GM21619 (cell line): ENCODE measurements at regions not wholly inside any gene's neighbourhood (a gene's known extent, or its start where the extent isn't known, plus 50 kb on each side); places are given as distances from the start of the nearest gene placed in this dataset.

Experiments
- ATAC-seq: cut with Tn5 transposase; IDR thresholded peaks from one replicate; pipeline ENCODE4 v1.9.1; 2021; ENCODE audit not compliant: unreplicated experiment

GRCh38 chr11:116134450-116134849 is 630.2 kb upstream of the CADM1 start:
- no peak for ATAC-seq

DNA sequence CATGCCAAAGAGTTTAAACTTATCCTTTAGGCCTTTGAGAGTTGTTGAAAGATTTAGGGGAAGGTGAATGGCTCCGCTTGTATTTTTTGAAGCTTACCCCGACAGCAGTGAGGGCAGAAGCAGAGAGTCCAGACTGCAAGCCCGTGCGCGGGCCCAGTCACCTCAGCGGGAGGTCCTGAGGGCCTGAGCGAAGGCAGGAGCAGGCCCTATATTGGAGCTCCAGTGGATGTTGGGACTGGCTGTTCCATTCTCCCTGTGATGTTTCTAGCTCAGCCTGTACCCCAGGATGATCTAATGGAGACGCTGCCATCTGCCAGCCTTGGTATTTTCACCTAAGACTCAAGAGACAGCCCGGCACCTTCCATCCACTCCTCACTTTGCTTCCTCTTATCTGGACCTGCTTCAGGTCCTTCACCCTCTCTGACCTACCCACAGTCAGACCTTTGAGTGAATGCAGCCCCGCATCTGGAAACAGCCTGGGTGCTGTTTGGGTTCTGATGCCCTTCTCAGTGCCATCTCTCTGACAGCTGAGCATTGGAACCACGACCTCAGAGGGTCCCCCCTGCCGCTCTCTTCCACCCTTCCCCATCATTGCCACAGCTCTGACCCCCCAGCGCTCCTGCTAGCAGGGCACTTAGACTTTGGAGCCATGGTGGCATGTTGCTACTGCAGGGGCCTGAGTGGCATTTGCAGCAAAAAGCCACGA is 628.2 kb upstream of the CADM1 start:
- no peak for ATAC-seq

DNA sequence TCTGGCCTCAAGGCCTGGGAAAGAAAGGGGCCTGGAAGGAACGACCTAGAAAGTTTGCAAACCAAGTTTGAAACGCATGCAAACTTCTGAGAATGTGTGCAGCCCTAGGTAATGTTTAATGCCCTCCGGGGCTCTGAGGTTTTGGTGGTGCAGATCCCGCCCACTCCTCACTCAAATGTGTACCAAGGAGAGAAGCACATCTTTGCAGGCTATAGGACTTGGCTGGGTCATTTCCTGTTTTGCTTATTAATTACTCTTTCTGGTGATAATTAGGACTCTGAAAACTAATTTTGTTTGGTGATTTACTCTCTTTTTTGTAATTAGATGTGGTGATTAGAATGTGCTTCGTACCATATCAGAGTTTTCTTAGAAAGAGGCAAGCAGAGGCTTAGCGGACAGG is 625.9 kb upstream of the CADM1 start:
- ATAC-seq: no peak

GRCh38 chr11:116129456-116129855 is 625.2 kb upstream of the CADM1 start:
- ATAC-seq: no peak

GRCh38 chr11:116126562-116126961 is 622.3 kb upstream of the CADM1 start:
- no peak for ATAC-seq

DNA sequence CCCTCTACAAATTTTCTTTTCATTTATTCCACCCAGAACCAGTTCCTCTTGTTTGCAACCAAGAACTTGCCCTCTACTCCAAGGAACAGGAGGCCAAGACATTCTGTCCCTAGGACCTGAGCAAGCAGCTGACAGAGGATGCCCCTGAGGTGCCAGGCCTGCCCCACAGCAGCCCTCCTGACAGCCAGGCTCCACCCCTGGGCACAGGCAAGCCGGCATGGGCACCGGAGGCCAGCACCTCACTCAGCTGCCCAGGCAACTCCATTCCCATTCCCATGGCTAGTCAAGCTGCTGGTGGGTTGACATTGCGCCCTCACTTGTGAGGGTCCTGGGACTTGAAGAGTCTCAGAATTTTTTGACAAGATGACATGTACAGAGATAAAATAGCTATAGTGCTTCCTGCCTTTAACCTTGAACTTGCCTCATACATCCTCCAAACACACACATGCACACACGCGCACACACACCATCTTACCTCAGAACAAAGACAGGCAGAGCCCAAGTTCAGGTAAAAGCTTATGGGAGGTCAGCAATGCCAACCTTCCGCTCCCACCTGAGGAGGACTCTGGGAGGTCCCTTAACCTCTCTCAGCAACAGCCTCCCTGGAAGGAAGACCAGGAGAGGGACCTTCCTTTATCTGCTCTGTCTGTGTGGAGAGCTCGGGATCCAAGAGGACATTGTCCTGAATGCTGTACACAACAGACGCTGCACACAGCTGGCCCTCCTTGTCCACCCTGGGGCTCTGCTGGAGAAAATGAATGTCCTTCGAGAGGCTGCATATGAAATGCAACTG is 620.9 kb upstream of the CADM1 start:
- ATAC-seq: no peak

GRCh38 chr11:116123739-116124138 is 619.5 kb upstream of the CADM1 start:
- no peak for ATAC-seq

GRCh38 chr11:116122697-116123472 is 618.7 kb upstream of the CADM1 start:
- ATAC-seq: no peak

DNA sequence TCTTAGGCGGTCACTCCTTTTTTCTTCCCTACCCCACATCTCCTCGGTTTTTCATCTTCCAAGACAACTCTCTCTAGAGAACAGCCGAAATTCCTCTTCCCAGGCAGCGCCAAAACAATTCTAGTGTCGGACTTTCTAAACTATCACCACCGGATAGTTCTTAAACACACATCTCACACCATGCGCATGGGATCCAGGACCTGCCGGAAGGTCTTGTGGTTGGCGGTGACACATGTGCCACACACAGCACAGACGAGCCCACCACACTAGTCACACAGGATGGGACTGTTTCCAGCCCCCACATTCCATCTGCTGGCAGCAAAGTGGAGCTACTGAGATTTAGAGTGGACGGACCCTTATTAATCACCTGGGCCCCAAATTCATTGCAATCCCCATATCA is 614.9 kb upstream of the CADM1 start:
- ATAC-seq: no peak

- no peak for ATAC-seq
Observed at GRCh38 chr11:116118138-116118470, 613.9 kb upstream of the CADM1 start.

- ATAC-seq: no peak
Observed at GRCh38 chr11:116117331-116118137, 613.3 kb upstream of the CADM1 start.

- ATAC-seq: no peak
Observed at GRCh38 chr11:116115801-116116200, 611.6 kb upstream of the CADM1 start.

- ATAC-seq: no peak
Observed at GRCh38 chr11:116114198-116114651, 610.0 kb upstream of the CADM1 start.

DNA sequence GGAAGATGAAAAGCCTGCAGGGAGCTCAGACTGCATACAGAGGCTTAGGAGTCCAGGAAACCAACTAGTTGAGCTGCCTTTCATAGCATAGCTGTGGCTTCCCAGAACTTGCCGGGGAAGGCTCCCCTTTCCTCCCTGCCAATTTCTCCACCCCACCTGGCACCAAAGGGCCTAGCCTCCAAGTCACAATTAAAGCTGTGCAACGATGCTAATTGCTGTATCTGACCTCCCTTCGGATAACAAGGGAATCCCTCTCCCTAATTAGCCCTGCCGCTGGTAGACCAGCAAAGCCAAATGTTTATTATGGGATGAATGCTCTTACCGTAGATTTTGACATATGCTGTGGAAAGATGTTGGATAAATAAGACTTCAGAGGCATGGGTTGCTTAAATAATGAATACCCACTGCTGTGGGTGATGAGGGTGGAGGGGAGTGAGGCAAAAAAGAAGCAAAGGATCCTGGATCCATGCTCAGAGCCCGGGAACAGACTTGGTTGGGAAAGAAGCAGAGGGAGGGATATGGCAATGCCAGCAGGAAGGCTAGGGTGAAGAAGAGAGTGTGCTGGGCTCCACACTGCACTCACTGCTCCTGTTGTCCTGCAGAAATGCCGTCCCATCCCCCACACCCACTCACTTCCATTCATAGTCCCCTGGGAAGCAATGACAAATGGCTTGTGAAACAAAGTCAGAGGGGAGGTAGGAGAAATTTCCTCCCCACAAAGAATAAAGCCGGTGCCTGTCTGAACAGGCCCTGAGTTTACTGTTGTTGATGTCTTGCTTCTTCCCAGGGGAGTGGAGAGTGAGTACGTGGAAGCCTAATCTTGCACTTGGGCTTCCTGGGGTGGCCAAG is 608.1 kb upstream of the CADM1 start:
- ATAC-seq: no peak

DNA sequence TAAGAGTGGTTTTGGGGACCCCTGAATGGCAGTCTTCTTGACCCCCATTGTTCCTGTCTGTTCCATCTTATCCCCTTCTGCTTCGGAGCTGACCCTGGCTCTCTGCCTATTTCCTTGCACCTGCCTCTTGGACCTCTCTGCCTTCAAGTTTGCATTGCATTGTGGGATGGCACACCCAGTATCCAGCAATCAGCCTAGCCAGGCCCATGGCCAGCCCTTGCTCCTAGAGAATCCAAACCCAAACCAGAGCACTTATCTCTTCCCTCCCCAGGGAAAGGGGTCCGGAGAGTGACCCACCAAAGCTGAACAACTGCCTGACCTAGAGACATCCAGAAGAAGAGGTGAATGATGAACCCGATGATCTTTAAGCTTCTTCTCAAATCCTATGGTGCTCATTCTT is 607.3 kb upstream of the CADM1 start:
- ATAC-seq: no peak

DNA sequence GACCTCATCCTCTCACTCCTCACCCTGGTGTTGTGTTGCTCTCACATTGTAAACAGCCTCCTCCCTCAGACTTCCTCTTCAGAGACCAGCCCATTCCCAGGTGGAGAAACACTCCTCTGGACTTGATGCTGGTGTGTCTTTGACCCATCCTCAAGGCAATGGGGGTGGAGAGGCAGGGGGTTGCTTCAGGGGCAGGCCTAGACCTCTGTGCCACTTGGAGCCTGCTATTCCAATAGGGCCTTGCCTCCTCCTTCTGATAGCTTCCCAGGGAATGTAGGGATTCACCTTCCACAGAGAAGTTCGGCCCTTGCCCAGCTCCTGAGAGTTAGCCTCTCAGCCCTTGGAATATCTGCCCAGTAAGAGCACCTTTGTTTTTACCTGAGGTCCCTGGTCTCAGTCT is 606.6 kb upstream of the CADM1 start:
- ATAC-seq: no peak

GRCh38 chr11:116110356-116110755 is 606.1 kb upstream of the CADM1 start:
- ATAC-seq: no peak

- no peak for ATAC-seq
Observed at GRCh38 chr11:116109228-116109627, 605.0 kb upstream of the CADM1 start.

DNA sequence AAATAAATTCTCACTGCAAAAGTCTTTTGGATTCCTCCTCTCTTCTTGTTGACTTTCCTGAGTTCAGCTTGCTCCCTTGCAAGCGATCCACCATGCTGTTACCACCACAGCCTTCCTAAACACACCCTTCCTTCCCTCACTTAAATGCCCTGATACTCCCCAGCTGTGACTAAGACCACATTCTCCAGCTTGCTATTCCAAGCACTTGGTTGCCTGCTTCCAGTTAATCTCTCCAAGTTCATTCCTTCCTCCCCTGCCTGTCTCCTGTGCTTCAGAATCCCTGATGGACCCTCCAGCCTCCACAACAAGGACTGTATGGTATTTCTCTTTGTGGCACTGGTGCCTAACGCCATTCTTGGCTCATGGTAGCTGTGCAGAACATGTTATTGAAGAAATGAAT is 603.9 kb upstream of the CADM1 start:
- ATAC-seq: no peak

GRCh38 chr11:116107229-116107628 is 603.0 kb upstream of the CADM1 start:
- ATAC-seq: no peak
